ENCODE measurements at regions not wholly inside any gene's neighbourhood (a gene's known extent, or its start where the extent isn't known, plus 50 kb on each side); places are given as distances from the start of the nearest gene placed in this dataset.
"Not testable (repeated sequence)": the region's sequence is repeated elsewhere in the genome, so short reads cannot be mapped to it uniquely, and the experiment has no call there.

DNA sequence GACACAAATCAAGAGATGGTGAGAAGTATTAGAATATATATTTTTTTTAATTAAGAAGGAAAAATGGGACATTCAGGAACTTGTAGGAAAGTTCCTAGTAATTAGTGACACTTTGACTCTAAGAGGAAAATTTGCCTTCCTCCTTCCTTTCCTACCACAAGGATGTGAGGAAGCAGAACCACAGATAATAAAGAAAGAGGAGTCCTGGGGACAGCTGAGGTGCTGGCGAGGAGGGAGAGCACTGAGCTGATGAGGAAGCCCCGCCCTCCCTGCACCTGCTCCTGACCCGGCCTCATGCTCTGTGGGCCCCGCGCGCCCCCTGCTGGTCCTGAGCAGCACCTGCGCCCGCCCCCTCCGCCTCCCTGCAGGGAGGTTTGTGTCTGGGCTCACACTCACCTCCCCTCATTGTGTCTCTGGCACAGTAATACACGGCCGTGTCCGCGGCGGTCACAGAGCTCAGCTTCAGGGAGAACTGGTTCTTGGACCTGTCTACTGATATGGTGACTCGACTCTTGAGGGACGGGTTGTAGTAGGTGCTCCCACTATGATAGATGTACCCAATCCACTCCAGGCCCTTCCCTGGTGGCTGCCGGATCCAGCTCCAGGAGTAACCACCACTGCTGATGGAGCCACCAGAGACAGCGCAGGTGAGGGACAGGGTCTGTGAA, 822.6 kb downstream of the TMEM121 start:
- TF ChIP-seq, protein P1, sequence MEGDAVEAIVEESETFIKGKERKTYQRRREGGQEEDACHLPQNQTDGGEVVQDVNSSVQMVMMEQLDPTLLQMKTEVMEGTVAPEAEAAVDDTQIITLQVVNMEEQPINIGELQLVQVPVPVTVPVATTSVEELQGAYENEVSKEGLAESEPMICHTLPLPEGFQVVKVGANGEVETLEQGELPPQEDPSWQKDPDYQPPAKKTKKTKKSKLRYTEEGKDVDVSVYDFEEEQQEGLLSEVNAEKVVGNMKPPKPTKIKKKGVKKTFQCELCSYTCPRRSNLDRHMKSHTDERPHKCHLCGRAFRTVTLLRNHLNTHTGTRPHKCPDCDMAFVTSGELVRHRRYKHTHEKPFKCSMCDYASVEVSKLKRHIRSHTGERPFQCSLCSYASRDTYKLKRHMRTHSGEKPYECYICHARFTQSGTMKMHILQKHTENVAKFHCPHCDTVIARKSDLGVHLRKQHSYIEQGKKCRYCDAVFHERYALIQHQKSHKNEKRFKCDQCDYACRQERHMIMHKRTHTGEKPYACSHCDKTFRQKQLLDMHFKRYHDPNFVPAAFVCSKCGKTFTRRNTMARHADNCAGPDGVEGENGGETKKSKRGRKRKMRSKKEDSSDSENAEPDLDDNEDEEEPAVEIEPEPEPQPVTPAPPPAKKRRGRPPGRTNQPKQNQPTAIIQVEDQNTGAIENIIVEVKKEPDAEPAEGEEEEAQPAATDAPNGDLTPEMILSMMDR (IDR thresholded peaks at IDR 0.05), result peak; percentile 86
- DNase-seq, result peak; percentile 96
- H3K4me3 Mint-ChIP-seq; intact Hi-C loops (cut with micrococcal nuclease); H3K36me3 Mint-ChIP-seq (ENCODE audit: low read depth); H3K27ac Mint-ChIP-seq; H3K9me3 Mint-ChIP-seq; H3K27me3 Mint-ChIP-seq; POLR2A ChIA-PET; H3K4me1 Mint-ChIP-seq (ENCODE audit: low read depth): not testable (repeated sequence)
- CTCF ChIA-PET, result interaction anchor here (1.0 to 5.4 kb wide), 5 partner anchors 24 to 92 kb away, joined by 3 to 60 read pairs (median 14); no protein-coding TSS in a partner anchor
- ATAC-seq, result peak; percentile 87

DNA sequence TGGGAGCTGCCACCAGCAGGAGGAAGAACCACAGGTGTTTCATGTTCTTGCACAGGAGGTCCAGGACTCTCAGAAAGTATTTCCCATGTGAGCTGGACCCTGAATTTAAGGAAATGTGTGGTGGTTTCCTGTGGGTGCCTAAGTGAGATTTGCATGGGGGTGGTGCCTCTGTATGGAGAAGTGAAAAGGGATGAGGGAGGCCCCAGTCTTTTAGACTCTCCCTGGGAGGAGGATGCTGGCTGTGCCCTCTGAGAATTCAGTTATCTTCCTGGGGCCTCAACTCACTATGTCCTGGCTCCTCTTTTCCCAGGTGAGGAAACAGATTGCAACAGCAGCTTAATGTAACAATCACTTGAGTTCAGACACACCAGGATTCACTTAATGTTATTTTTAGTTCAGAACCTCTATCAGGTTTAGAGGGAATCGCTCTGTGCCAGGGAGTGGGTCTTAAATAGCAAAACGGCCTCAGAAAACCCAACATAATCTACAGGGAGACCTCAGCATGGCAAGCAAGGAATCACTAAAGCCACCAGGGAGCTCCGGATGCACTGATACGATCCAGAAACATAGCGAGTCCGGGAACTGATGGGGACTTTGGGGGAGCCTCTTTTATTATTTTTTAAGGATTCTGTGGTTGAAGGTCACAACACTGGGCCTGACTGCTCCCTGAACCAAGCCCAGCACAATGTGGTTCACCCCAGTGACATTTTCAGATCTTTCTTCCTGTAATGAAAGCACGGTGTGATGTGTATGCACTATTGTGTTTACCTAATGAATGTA, 823.5 kb downstream of the TMEM121 start:
- ATAC-seq; H3K36me3 Mint-ChIP-seq (ENCODE audit: low read depth); POLR2A ChIA-PET; H3K9me3 Mint-ChIP-seq; H3K4me3 Mint-ChIP-seq; intact Hi-C loops (cut with micrococcal nuclease); H3K27ac Mint-ChIP-seq; DNase-seq; H3K27me3 Mint-ChIP-seq; H3K4me1 Mint-ChIP-seq (ENCODE audit: low read depth): not testable (repeated sequence)
- CTCF ChIA-PET, result interaction anchor here (1.0 to 5.4 kb wide), 4 partner anchors 23 to 93 kb away, joined by 3 to 60 read pairs (median 20); no protein-coding TSS in a partner anchor

DNA sequence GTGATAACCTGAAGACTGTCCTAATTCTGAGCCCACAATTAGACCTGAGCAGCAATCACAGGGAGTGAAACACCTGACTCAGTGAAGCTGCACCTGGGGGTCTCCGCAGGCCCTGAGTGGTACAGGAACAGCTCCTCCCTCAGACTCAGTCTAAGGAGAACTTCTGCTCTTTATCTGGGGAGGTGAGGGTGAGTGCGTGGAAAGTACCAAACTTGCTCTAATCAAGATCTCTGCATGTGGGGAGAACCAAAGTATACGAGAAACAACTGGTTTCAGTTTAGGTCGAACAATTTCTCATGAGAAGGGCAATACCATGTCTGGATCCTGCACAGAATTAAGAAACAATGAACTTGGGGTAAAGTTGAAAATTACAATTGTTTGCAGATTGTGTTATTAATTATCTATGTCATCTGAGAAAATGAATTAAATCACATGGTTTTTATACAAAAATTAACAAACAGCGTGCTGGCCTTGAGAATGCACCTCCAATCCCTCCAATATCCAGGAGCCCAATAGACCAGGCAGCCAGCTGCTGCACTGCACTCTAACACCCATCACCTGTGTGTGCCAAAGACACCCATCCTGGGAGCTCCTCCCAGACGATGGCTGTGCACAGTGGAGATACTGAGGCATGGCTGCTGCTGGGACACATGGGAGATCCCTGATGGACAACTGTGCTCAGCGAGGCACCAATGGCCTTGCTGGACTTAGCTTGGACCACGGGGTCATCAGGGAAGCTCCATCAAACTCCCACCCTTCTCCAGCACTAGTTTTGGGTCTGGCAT, 828.8 kb downstream of the TMEM121 start:
- intact Hi-C loops (cut with micrococcal nuclease); H3K9me3 Mint-ChIP-seq; H3K27ac Mint-ChIP-seq; ATAC-seq; H3K4me1 Mint-ChIP-seq (ENCODE audit: low read depth); H3K36me3 Mint-ChIP-seq (ENCODE audit: low read depth); H3K4me3 Mint-ChIP-seq; DNase-seq: not testable (repeated sequence)
- peaks cover 18% of the 10 kb centered on the region for H3K27me3 Mint-ChIP-seq
- ChIA-PET POLR2A (interaction anchor here (0.6 kb wide), 1 partner anchor 146 kb away, joined by 3 read pairs; no protein-coding TSS in a partner anchor), CTCF (interaction anchor here (1.5 kb wide), 1 partner anchor 16 kb away, joined by 3 read pairs; no protein-coding TSS in a partner anchor)

DNA sequence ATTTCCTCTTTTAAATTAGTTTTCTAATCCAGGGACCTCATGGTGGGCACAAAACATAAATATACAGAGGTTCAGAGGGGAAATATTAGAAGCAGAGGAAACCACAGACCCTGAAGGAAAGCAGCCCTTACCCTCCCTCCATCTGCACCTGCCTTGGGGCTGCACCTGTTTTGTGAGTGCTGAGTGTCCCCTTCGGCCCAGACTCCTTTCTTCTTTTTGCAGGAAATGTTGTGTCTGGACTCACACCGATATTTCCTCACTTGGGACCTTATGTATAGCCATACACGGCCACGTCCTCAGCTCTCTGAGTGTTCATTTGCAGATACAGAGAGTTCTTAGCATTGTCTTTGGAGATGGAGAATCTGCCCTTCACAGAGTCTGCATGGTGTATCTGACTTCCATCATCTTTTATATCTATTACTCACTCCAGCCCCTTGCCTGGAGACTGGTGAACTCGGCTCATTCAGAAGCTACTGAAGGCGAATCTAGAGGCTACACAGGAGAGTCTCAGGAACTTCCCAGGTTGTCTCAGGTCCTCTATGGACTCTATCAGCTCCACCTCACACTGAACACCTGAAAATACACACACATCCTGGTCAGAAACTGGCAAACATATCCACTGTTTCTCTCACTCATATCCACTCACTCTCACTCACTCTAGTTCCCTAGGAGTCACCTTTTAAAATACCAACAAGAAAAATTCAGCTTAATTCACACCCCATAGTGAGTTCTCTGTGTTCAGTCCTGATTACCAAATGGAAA, 829.7 kb downstream of the TMEM121 start:
- DNase-seq; H3K36me3 Mint-ChIP-seq (ENCODE audit: low read depth); H3K4me3 Mint-ChIP-seq; H3K9me3 Mint-ChIP-seq; ATAC-seq; POLR2A ChIA-PET; CTCF ChIA-PET; intact Hi-C loops (cut with micrococcal nuclease); H3K4me1 Mint-ChIP-seq (ENCODE audit: low read depth); H3K27ac Mint-ChIP-seq: not testable (repeated sequence)
- H3K27me3 Mint-ChIP-seq, result peaks cover 18% of the 10 kb centered on the region

DNA sequence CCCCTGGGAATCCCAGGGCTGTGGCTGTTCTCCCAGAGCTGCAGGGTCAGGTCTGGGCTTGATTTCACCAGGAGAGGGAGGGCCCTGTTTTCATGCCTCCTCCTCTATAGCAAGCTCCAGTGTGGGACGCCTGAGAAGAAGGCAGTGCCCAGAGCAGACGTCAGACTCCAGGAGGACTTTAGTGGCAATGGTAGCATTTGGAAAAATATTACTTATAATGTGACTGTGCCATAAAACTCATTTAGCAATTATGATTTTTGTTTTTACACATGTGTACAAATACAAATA, 830.2 kb downstream of the TMEM121 start:
- H3K9me3 Mint-ChIP-seq; POLR2A ChIA-PET; intact Hi-C loops (cut with micrococcal nuclease); H3K27ac Mint-ChIP-seq; DNase-seq; ATAC-seq; H3K4me3 Mint-ChIP-seq; H3K4me1 Mint-ChIP-seq (ENCODE audit: low read depth); H3K36me3 Mint-ChIP-seq (ENCODE audit: low read depth): not testable (repeated sequence)
- H3K27me3 Mint-ChIP-seq, result peaks cover 18% of the 10 kb centered on the region
- CTCF ChIA-PET, result interaction anchor here (1.8 kb wide), 1 partner anchor 61 kb away, joined by 10 read pairs; no protein-coding TSS in a partner anchor

DNA sequence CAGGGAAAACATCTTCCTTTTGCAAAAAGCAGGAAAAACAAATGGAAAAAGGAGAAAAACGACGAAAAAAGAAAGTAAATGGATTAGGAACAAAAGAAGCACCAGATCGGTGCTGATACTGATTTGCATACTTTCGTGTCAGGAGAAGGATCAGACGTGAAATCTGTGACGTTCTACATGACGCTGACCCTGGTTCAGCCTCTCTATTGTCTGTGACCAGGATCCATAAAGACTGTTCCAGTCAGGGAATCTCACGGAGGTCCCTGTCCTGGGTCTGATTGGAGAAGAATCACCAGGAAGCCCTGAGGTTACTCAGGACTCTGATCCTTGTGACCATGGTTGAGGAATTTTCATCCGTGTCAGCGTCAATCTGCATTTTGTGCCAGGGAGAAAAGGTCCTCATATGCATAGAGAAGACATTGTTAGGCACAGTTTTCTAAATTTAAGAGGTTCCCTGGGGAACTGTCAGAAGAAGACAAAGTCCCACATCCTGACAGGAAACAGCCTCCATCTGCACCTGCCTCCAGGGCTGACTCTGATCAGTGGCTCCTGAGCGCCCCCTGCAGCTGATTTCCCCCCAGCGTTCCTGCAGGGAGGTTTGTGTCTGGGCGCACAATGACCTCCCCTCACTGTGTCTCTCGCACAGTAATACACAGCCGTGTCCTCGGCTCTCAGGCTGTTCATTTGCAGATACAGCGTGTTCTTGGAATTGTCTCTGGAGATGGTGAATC, 832.9 kb downstream of the TMEM121 start:
- H3K4me3 Mint-ChIP-seq; POLR2A ChIA-PET; H3K9me3 Mint-ChIP-seq; H3K4me1 Mint-ChIP-seq (ENCODE audit: low read depth); intact Hi-C loops (cut with micrococcal nuclease); H3K27ac Mint-ChIP-seq; H3K36me3 Mint-ChIP-seq (ENCODE audit: low read depth): not testable (repeated sequence)
- CTCF ChIA-PET, result interaction anchor here (1.6 kb wide), 1 partner anchor 12 kb away, joined by 4 read pairs; no protein-coding TSS in a partner anchor
- peaks cover 18% of the 10 kb centered on the region for H3K27me3 Mint-ChIP-seq
- TF ChIP-seq, protein P1 (IDR thresholded peaks at IDR 0.05), result peak; percentile 57
- peak; percentile 86 for DNase-seq
- ATAC-seq, result peak; percentile 55

DNA sequence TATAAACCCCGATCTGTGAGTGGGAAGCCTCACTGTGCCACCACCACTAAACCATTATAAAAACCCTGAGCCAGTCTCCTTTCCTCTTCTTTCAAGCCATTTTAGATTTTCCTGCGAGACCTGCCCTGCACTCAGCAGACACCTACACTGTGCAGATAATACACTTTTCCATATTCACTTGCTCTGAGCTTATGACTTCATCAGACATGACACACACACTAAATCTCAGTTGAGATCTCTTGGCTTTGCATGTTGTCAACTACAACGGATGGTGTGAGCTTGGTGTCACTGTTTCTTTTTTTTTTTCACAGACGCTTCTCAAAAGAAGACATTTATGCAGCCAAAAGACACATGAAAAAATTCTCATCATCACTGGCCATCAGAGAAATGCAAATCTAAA, 839.0 kb downstream of the TMEM121 start:
- H3K36me3 Mint-ChIP-seq (ENCODE audit: low read depth); H3K4me1 Mint-ChIP-seq (ENCODE audit: low read depth); CTCF ChIA-PET; H3K9me3 Mint-ChIP-seq; intact Hi-C loops (cut with micrococcal nuclease); H3K4me3 Mint-ChIP-seq; POLR2A ChIA-PET; ATAC-seq; DNase-seq; H3K27me3 Mint-ChIP-seq: not testable (repeated sequence)
- H3K27ac Mint-ChIP-seq, result peak overlapping the region; percentile 13

DNA sequence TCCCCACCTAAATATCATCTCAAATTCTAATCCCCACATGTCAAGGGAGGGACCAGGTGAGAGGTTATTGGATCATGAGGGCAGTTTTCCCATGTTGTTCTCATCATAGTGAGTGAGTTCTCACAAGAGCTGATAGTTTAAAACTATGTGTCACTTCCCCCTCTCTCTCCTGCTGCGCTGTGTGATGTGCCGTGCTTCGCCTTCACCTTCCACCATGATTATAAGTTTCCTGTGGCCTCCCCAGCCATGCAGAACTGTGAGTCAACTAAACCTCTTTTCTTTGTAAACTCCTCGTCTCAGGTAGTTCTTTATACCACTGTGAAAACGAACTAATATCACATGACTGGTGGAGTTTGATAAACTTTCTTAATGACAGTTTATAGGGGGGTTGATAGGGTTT, 839.5 kb downstream of the TMEM121 start:
- H3K4me1 Mint-ChIP-seq (ENCODE audit: low read depth); H3K9me3 Mint-ChIP-seq; POLR2A ChIA-PET; H3K27me3 Mint-ChIP-seq; H3K27ac Mint-ChIP-seq; CTCF ChIA-PET; H3K4me3 Mint-ChIP-seq; H3K36me3 Mint-ChIP-seq (ENCODE audit: low read depth); intact Hi-C loops (cut with micrococcal nuclease): not testable (repeated sequence)
- DNase-seq, result peak; percentile 20
- ATAC-seq, result peak; percentile 86

DNA sequence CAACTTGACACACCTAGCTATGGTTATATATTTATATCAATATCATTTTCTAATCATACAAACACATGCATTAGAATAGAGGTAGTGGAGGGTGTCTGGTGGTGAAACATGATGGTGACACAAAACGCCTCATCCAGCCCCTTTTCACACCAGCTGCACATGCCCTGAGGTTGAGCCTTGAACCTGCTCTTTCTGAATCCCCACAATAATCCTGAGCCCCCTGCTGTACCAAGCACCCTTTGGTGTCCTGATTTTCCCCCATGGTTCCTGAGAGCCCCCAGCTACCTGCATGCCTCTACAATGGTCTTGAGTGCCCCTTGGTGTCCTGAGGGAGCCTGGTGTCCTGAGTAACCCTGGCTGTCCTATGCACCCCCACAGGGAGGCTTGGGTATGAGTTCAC, 840.6 kb downstream of the TMEM121 start:
- H3K27me3 Mint-ChIP-seq; H3K9me3 Mint-ChIP-seq; H3K27ac Mint-ChIP-seq; intact Hi-C loops (cut with micrococcal nuclease); POLR2A ChIA-PET; CTCF ChIA-PET; H3K4me1 Mint-ChIP-seq (ENCODE audit: low read depth); H3K36me3 Mint-ChIP-seq (ENCODE audit: low read depth); DNase-seq; H3K4me3 Mint-ChIP-seq; ATAC-seq: not testable (repeated sequence)
